GM18505 (cell line): ENCODE measurements at regions not wholly inside any gene's neighbourhood (a gene's known extent, or its start where the extent isn't known, plus 50 kb on each side); places are given as distances from the start of the nearest gene placed in this dataset.

ENCODE experiments used
- ATAC-seq: cut with Tn5 transposase; IDR thresholded peaks from one replicate; pipeline ENCODE4 v1.9.1; 2021; ENCODE audit not compliant: unreplicated experiment
- POLR2A ChIP-seq: IDR thresholded peaks from 4 replicates; pipeline ENCODE4 v1.6.1; 2011; ENCODE audit warnings: borderline replicate concordance; ENCODE audit not compliant: insufficient read depth, insufficient read length; ENCODE audit errors: extremely low read depth

GRCh38 chr6:85705220-85705619 is 62.5 kb upstream of the SYNCRIP start:
- no peak for TF ChIP-seq POLR2A
- no peak for ATAC-seq

GRCh38 chr6:85703406-85703805 is 60.7 kb upstream of the SYNCRIP start:
- ATAC-seq, result no peak
- TF ChIP-seq POLR2A, result no peak
